ENCODE measurements at regions not wholly inside any gene's neighbourhood (a gene's known extent, or its start where the extent isn't known, plus 50 kb on each side); places are given as distances from the start of the nearest gene placed in this dataset.
"Not testable (repeated sequence)": the region's sequence is repeated elsewhere in the genome, so short reads cannot be mapped to it uniquely, and the experiment has no call there.

DNA sequence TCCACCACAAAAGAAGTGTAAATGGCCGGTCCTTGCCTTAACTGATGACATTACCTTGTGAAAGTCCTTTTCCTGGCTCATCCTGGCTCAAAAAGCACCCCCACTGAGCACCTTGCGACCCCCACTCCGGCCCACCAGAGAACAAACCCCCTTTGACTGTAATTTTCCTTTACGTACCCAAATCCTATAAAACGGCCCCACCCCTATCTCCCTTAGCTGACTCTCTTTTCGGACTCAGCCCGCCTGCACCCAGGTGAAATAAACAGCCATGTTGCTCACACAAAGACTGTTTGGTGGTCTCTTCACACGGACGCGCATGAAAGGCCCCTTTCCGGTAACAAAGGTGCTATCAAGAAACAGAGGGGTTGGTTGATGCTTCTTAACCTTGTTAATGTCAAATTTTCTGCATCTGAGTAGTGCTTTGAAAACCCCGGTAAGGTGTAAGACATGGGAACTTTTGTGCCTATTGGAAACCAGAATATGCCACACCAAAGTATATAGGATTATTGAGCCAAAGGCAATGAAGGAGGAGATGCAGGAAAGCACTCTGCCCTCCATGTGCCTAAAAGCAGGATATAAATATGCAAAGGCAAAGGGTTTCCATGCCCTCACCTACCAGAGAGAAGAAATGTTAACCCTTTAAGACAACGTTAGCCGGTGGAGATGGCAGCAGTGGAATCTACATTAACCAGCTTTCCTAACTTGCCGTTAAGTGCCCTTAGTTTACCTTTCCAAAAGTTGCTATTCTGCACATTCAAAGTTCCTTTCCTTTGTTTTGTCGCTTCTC is 105.4 kb upstream of the LDB2 start:
- not testable (repeated sequence) for H3K4me1 ChIP-seq (ENCODE audit: insufficient read depth, low read length); H3K27ac ChIP-seq (ENCODE audit: low read depth, low read length); H3K9ac ChIP-seq (ENCODE audit: low read length); H3K27me3 ChIP-seq (ENCODE audit: control insufficient read depth in 1 of 2, insufficient read depth in 2 of 2, low read length in 2 of 2); H3K36me3 ChIP-seq (ENCODE audit: insufficient read depth, low read length); H3K9me3 ChIP-seq (ENCODE audit: low read length); H3K4me3 ChIP-seq (ENCODE audit: low read depth in 1 of 2, low read length in 2 of 2)

DNA sequence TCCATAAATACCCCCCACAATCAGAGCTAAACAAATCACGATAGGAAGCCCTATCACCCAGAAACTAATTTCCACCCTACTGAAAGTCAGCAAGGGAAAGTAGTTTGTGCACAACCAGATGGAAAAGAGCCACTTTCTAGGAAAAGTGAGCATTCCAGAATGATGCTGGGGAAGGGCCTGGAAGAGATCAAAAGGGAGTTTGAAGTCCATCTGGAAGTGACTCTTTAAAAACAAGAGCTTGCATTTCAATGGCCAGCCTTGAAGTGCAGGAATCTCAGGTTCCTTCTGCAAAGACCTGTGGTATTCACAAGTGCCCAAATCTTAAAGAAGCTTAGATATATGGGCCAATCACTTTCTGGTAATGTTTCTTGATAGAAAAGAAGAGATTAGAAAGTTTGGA is 97.0 kb upstream of the LDB2 start:
- H3K36me3 ChIP-seq (ENCODE audit: insufficient read depth, low read length): no peaks in the 10 kb centered on the region

GRCh38 chr4:16993956-16994840 is 95.8 kb upstream of the LDB2 start:
- Histone ChIP-seq H3K9me3 (ENCODE audit: low read length) (no peaks in the 10 kb centered on the region), H3K4me1 (ENCODE audit: insufficient read depth, low read length) (peaks cover 11% of the 10 kb centered on the region), H3K4me3 (ENCODE audit: low read depth in 1 of 2, low read length in 2 of 2) (no peak overlapping the region), H3K36me3 (ENCODE audit: insufficient read depth, low read length) (no peaks in the 10 kb centered on the region), H3K27ac (ENCODE audit: low read depth, low read length) (no peak overlapping the region), H3K9ac (ENCODE audit: low read length) (no peak overlapping the region), H3K27me3 (ENCODE audit: control insufficient read depth in 1 of 2, insufficient read depth in 2 of 2, low read length in 2 of 2) (no peaks in the 10 kb centered on the region)

More for the DNA sequence above, 97.0 kb upstream of the LDB2 start:
- Histone ChIP-seq H3K4me3 (ENCODE audit: low read depth in 1 of 2, low read length in 2 of 2) (no peak overlapping the region), H3K4me1 (ENCODE audit: insufficient read depth, low read length) (peaks cover 11% of the 10 kb centered on the region), H3K9ac (ENCODE audit: low read length) (no peak overlapping the region), H3K27me3 (ENCODE audit: control insufficient read depth in 1 of 2, insufficient read depth in 2 of 2, low read length in 2 of 2) (no peaks in the 10 kb centered on the region), H3K9me3 (ENCODE audit: low read length) (no peaks in the 10 kb centered on the region), H3K27ac (ENCODE audit: low read depth, low read length) (no peak overlapping the region)

DNA sequence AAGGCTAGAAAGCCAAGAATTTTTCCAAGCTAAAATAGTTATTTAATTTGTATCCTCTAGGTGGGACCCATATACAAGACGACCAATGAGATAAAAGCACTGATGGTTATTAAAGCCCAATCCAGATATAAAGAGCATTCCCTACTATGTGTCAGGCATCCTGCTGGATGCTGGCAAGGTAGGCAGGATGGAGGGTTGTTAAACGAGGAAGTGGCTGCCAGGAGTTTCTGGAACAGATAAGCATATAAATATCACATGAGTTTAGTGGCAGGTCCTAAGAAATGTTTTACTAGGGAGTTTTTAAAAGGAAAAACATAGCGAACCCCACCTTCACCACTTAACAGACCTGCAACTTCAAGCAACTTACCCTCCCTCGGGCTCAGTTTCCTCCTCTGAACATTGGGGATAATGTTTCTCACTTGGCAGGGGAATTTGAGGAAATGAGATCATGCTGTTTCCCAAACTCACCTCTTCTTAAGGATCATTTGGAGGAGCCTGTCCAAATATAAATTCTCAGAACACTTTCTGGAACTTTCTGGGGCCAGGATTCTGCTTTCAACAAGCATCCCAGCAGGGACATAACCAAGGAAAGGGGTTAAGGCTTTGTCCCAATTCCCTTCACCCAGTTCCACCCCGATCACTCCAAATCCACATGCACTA is 94.3 kb upstream of the LDB2 start:
- H3K27me3 ChIP-seq (ENCODE audit: control insufficient read depth in 1 of 2, insufficient read depth in 2 of 2, low read length in 2 of 2): no peaks in the 10 kb centered on the region
- H3K9ac ChIP-seq (ENCODE audit: low read length): no peak overlapping the region
- H3K4me1 ChIP-seq (ENCODE audit: insufficient read depth, low read length): peaks cover 11% of the 10 kb centered on the region
- no peaks in the 10 kb centered on the region for H3K36me3 ChIP-seq (ENCODE audit: insufficient read depth, low read length)
- no peak overlapping the region for H3K27ac ChIP-seq (ENCODE audit: low read depth, low read length)
- H3K9me3 ChIP-seq (ENCODE audit: low read length): no peaks in the 10 kb centered on the region
- no peak overlapping the region for H3K4me3 ChIP-seq (ENCODE audit: low read depth in 1 of 2, low read length in 2 of 2)

- H3K4me1 ChIP-seq (ENCODE audit: insufficient read depth, low read length): peaks cover 11% of the 10 kb centered on the region
- H3K4me3 ChIP-seq (ENCODE audit: low read depth in 1 of 2, low read length in 2 of 2): no peak overlapping the region
- H3K36me3 ChIP-seq (ENCODE audit: insufficient read depth, low read length): no peaks in the 10 kb centered on the region
- no peak overlapping the region for H3K27ac ChIP-seq (ENCODE audit: low read depth, low read length)
- H3K27me3 ChIP-seq (ENCODE audit: control insufficient read depth in 1 of 2, insufficient read depth in 2 of 2, low read length in 2 of 2): no peaks in the 10 kb centered on the region
- H3K9ac ChIP-seq (ENCODE audit: low read length): no peak overlapping the region
- H3K9me3 ChIP-seq (ENCODE audit: low read length): no peaks in the 10 kb centered on the region
Measured at GRCh38 chr4:16991450-16991849, 93.0 kb upstream of the LDB2 start.

DNA sequence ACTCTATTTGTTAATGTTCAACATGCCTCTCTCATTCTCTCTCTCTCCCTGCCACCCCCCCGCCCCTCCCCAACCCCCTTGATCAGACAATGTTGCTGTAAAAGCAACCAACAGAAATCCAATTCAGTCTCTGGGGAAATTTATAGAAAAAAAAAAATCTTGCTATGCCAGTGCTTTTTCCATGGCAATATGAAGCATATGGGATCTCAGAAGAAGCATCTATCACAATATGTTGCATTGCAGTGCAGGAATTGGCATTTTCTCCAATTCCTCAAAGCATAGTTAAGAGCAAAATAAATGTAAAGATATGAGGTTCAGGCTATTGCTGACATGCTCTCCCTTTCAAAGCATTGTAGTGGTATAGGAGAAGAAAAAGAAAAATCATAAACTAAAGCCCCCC is 90.9 kb upstream of the LDB2 start:
- H3K9ac ChIP-seq (ENCODE audit: low read length): no peak overlapping the region
- no peak overlapping the region for H3K4me3 ChIP-seq (ENCODE audit: low read depth in 1 of 2, low read length in 2 of 2)
- H3K4me1 ChIP-seq (ENCODE audit: insufficient read depth, low read length): peaks cover 7% of the 10 kb centered on the region
- H3K27ac ChIP-seq (ENCODE audit: low read depth, low read length): no peak overlapping the region
- no peaks in the 10 kb centered on the region for H3K36me3 ChIP-seq (ENCODE audit: insufficient read depth, low read length)
- H3K27me3 ChIP-seq (ENCODE audit: control insufficient read depth in 1 of 2, insufficient read depth in 2 of 2, low read length in 2 of 2): no peaks in the 10 kb centered on the region
- no peaks in the 10 kb centered on the region for H3K9me3 ChIP-seq (ENCODE audit: low read length)

DNA sequence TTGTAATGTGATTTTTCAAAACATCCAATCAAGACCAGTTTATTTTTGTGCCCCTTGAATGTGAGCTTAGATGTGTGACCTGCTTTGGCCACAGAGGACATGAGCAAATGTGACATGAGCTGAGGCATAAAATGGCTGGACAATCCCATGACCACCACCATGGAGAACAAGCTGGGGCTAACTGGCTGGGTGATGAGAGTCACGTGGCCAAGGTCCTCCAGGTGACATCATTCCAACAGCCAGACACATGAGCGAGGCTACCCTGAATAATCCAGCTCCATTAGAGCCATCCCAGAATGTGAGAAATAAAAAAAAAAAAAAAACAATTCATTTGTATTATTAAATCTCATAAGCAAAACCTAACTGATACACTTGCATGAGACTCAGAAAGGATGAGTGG is 90.4 kb upstream of the LDB2 start:
- Histone ChIP-seq H3K27ac (ENCODE audit: low read depth, low read length) (no peak overlapping the region), H3K4me3 (ENCODE audit: low read depth in 1 of 2, low read length in 2 of 2) (no peak overlapping the region), H3K36me3 (ENCODE audit: insufficient read depth, low read length) (no peaks in the 10 kb centered on the region), H3K9ac (ENCODE audit: low read length) (no peak overlapping the region), H3K9me3 (ENCODE audit: low read length) (no peaks in the 10 kb centered on the region), H3K27me3 (ENCODE audit: control insufficient read depth in 1 of 2, insufficient read depth in 2 of 2, low read length in 2 of 2) (no peaks in the 10 kb centered on the region), H3K4me1 (ENCODE audit: insufficient read depth, low read length) (peaks cover 7% of the 10 kb centered on the region)

DNA sequence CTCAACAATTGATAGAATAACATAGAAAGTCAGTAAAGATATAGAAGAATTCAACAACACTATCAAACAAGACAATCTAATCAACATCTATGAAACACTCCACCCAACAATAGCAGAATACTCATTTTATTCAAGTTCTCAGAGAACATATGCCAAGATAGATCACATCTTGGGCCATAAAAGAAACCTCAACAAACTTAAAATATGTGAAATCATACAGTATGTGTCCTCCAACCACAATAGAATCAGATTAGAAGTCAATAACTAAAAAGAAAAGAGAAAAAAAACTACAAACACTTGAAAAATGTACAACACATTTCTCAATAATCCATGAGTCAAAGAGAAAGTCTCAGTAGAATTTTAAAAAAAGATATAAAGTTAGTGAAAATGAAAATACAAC is 78.6 kb upstream of the LDB2 start:
- H3K4me3 ChIP-seq (ENCODE audit: low read depth in 1 of 2, low read length in 2 of 2): no peak overlapping the region
- H3K9me3 ChIP-seq (ENCODE audit: low read length): no peaks in the 10 kb centered on the region
- H3K36me3 ChIP-seq (ENCODE audit: insufficient read depth, low read length): no peaks in the 10 kb centered on the region
- no peaks in the 10 kb centered on the region for H3K4me1 ChIP-seq (ENCODE audit: insufficient read depth, low read length)
- H3K27ac ChIP-seq (ENCODE audit: low read depth, low read length): no peak overlapping the region
- no peak overlapping the region for H3K9ac ChIP-seq (ENCODE audit: low read length)
- no peaks in the 10 kb centered on the region for H3K27me3 ChIP-seq (ENCODE audit: control insufficient read depth in 1 of 2, insufficient read depth in 2 of 2, low read length in 2 of 2)

GRCh38 chr4:16969696-16970135 is 71.3 kb upstream of the LDB2 start:
- Histone ChIP-seq H3K9ac (ENCODE audit: low read length) (no peak overlapping the region), H3K4me1 (ENCODE audit: insufficient read depth, low read length) (peaks cover 29% of the 10 kb centered on the region), H3K36me3 (ENCODE audit: insufficient read depth, low read length) (no peaks in the 10 kb centered on the region), H3K4me3 (ENCODE audit: low read depth in 1 of 2, low read length in 2 of 2) (no peak overlapping the region), H3K27me3 (ENCODE audit: control insufficient read depth in 1 of 2, insufficient read depth in 2 of 2, low read length in 2 of 2) (no peaks in the 10 kb centered on the region), H3K9me3 (ENCODE audit: low read length) (no peaks in the 10 kb centered on the region), H3K27ac (ENCODE audit: low read depth, low read length) (peak overlapping the region; percentile 21)

- Histone ChIP-seq H3K9ac (ENCODE audit: low read length) (no peak overlapping the region), H3K9me3 (ENCODE audit: low read length) (no peaks in the 10 kb centered on the region), H3K4me1 (ENCODE audit: insufficient read depth, low read length) (peaks cover 29% of the 10 kb centered on the region), H3K27me3 (ENCODE audit: control insufficient read depth in 1 of 2, insufficient read depth in 2 of 2, low read length in 2 of 2) (no peaks in the 10 kb centered on the region), H3K4me3 (ENCODE audit: low read depth in 1 of 2, low read length in 2 of 2) (peak overlapping the region in 1 of 2 donors; percentile 9), H3K36me3 (ENCODE audit: insufficient read depth, low read length) (no peaks in the 10 kb centered on the region), H3K27ac (ENCODE audit: low read depth, low read length) (no peak overlapping the region)
Measured at GRCh38 chr4:16967722-16968121, 69.3 kb upstream of the LDB2 start.

- Histone ChIP-seq H3K27me3 (ENCODE audit: control insufficient read depth in 1 of 2, insufficient read depth in 2 of 2, low read length in 2 of 2) (no peaks in the 10 kb centered on the region), H3K9me3 (ENCODE audit: low read length) (no peaks in the 10 kb centered on the region), H3K9ac (ENCODE audit: low read length) (no peak overlapping the region), H3K4me1 (ENCODE audit: insufficient read depth, low read length) (no peaks in the 10 kb centered on the region), H3K4me3 (ENCODE audit: low read depth in 1 of 2, low read length in 2 of 2) (no peak overlapping the region), H3K36me3 (ENCODE audit: insufficient read depth, low read length) (no peaks in the 10 kb centered on the region), H3K27ac (ENCODE audit: low read depth, low read length) (no peak overlapping the region)
Measured at GRCh38 chr4:16959305-16959704, 60.9 kb upstream of the LDB2 start.
